ENCODE measurements at regions not wholly inside any gene's neighbourhood (a gene's known extent, or its start where the extent isn't known, plus 50 kb on each side); places are given as distances from the start of the nearest gene placed in this dataset.

DNA sequence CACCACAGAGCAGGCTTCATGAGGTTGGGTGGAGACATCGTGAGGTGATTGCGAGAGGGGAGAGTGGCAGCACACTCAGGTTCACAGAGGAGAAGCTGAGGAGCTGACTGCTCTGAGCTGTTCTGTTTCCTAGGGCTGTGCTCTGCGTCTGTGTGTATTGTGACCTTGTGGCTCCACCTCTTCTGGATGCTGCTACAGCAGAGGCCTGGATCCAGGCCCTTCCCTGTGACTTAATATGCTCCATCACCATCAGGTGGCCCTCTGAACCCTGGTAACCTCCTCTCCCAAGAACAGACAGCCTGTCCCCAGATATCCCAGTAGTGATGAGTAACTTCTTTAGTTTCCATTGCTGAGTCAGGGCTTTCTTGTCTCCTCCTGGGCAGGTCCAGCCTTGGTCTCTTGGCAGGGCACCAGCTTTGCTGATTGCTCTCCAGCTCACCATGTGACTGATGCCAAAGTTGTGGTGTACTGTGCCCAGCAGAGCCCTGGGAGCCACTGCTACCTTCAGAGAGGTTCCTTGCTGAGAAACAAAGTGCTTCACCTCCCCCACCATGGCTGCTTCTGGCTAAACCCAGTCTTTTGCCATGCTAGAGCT lies 212.8 kb upstream of the CHD1 start:
- Histone ChIP-seq H3K4me3 (ENCODE audit: low read length in 2 of 2) (peak overlapping the region in 1 of 2 donors; percentile 8), H2AFZ (ENCODE audit: low read length) (peak overlapping the region; percentile 34), H2BK15ac (ENCODE audit: low read length) (no peak overlapping the region), H3K79me1 (ENCODE audit: low read depth, low read length) (no peaks in the 10 kb centered on the region), H2BK5ac (ENCODE audit: low read length) (peak overlapping the region; percentile 4), H2AK5ac (ENCODE audit: low read depth, low read length) (no peak overlapping the region), H2BK120ac (ENCODE audit: low read depth, low read length) (no peak overlapping the region), H3K4me2 (ENCODE audit: insufficient read depth, low read length, poor library complexity, severe bottlenecking) (no peak overlapping the region), H2BK12ac (ENCODE audit: low read length) (no peak overlapping the region), H3K4me1 (ENCODE audit: control insufficient read depth in 2 of 2, insufficient read depth in 1 of 2, low read depth in 1 of 2, low read length in 2 of 2) (no peaks in the 10 kb centered on the region), H3K14ac (ENCODE audit: low read length) (no peak overlapping the region), H3K9ac (ENCODE audit: low read depth, low read length, poor library complexity) (no peak overlapping the region), H4K91ac (ENCODE audit: low read depth, low read length, poor library complexity) (no peak overlapping the region), H3K36me3 (replicated peaks in 1 of 2; ENCODE audit: control insufficient read depth in 2 of 2, insufficient read depth in 2 of 2, low read length in 2 of 2) (no peaks in the 10 kb centered on the region), H3K4ac (ENCODE audit: low read length) (no peak overlapping the region), H3K9me3 (replicated peaks in 1 of 2; ENCODE audit: control insufficient read depth in 2 of 2, insufficient read depth in 1 of 2, low read depth in 1 of 2, low read length in 2 of 2) (no peaks in the 10 kb centered on the region), H3K18ac (ENCODE audit: low read length) (peak overlapping the region; percentile 19), H3K27me3 (ENCODE audit: control insufficient read depth in 3 of 3, insufficient read depth in 3 of 3, low read depth in 1 of 3, low read length in 3 of 3) (no peaks in the 10 kb centered on the region), H3K27ac (replicated peaks; ENCODE audit: low read length) (no peak overlapping the region), H4K8ac (ENCODE audit: low read depth, low read length) (peak overlapping the region; percentile 86), H3K23ac (ENCODE audit: low read depth, low read length, poor library complexity) (no peak overlapping the region)
- no CpG with 5 or more reads among the region's 3 CpGs for WGBS, 2 donors (ENCODE audit: extremely low coverage in 2 of 2, insufficient read length in 2 of 2, insufficient replicate concordance in 1 of 2)
- DNase-seq (ENCODE audit: low spot score): no peak

DNA sequence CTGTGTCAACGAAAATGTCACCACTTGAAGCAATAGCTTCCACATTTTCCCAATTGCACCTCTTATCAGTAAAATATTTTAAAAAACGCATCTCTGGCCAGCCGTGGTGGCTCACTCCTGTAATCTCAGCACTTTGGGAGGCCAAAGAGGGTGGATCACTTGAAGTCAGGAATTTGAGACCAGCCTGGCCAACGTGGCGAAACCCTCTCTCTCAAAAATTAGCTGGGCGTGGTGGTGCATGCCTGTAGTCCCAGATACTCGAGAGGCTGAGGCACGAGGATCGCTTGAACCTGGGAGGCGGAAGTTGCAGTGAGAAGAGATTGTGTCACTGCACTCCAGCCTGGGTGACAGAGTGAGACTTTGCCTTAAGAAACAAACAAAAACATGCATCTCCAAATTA lies 210.1 kb upstream of the CHD1 start:
- Histone ChIP-seq H3K79me1 (ENCODE audit: low read depth, low read length) (no peaks in the 10 kb centered on the region), H3K14ac (ENCODE audit: low read length) (no peak overlapping the region), H2BK12ac (ENCODE audit: low read length) (no peak overlapping the region), H3K9ac (ENCODE audit: low read depth, low read length, poor library complexity) (no peak overlapping the region), H3K4me3 (ENCODE audit: low read length in 2 of 2) (no peak overlapping the region), H3K4me2 (ENCODE audit: insufficient read depth, low read length, poor library complexity, severe bottlenecking) (no peak overlapping the region), H2BK5ac (ENCODE audit: low read length) (no peak overlapping the region), H2AK5ac (ENCODE audit: low read depth, low read length) (no peak overlapping the region), H3K23ac (ENCODE audit: low read depth, low read length, poor library complexity) (no peak overlapping the region), H3K4ac (ENCODE audit: low read length) (no peak overlapping the region), H2BK120ac (ENCODE audit: low read depth, low read length) (no peak overlapping the region), H4K91ac (ENCODE audit: low read depth, low read length, poor library complexity) (no peak overlapping the region), H2BK15ac (ENCODE audit: low read length) (no peak overlapping the region), H3K9me3 (replicated peaks in 1 of 2; ENCODE audit: control insufficient read depth in 2 of 2, insufficient read depth in 1 of 2, low read depth in 1 of 2, low read length in 2 of 2) (no peaks in the 10 kb centered on the region), H3K4me1 (ENCODE audit: control insufficient read depth in 2 of 2, insufficient read depth in 1 of 2, low read depth in 1 of 2, low read length in 2 of 2) (no peaks in the 10 kb centered on the region), H3K18ac (ENCODE audit: low read length) (no peak overlapping the region), H3K27ac (replicated peaks; ENCODE audit: low read length) (no peak overlapping the region), H2AFZ (ENCODE audit: low read length) (no peak overlapping the region), H3K27me3 (ENCODE audit: control insufficient read depth in 3 of 3, insufficient read depth in 3 of 3, low read depth in 1 of 3, low read length in 3 of 3) (no peaks in the 10 kb centered on the region), H3K36me3 (replicated peaks in 1 of 2; ENCODE audit: control insufficient read depth in 2 of 2, insufficient read depth in 2 of 2, low read length in 2 of 2) (no peaks in the 10 kb centered on the region), H4K8ac (ENCODE audit: low read depth, low read length) (no peak overlapping the region)
- WGBS, 2 donors (ENCODE audit: extremely low coverage in 2 of 2, insufficient read length in 2 of 2, insufficient replicate concordance in 1 of 2): no CpG with 5 or more reads among the region's 10 CpGs
- DNase-seq (ENCODE audit: low spot score): no peak

DNA sequence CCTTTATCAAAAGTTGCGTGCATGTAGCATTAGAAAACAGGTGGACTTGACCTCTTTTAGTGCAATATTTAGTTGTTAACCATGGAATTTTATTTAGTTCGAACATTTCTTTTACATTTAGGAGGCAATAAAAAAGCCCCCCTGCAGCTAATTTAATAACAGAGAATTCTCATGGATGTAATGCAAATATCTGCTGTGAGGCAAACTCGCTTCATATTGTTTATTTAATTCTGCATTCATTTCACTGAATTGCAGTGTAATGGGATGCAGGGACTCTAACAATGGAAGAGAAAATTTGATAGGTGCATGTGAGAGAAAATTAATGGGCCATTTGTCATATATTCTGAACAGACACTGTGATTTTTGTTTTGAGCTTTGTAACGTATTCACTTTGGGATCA lies 205.1 kb upstream of the CHD1 start:
- H3K9ac ChIP-seq (ENCODE audit: low read depth, low read length, poor library complexity): no peak overlapping the region
- no peak overlapping the region for H2BK120ac ChIP-seq (ENCODE audit: low read depth, low read length)
- WGBS, 2 donors (ENCODE audit: extremely low coverage in 2 of 2, insufficient read length in 2 of 2, insufficient replicate concordance in 1 of 2): no CpG with 5 or more reads among the region's 4 CpGs
- H3K4me2 ChIP-seq (ENCODE audit: insufficient read depth, low read length, poor library complexity, severe bottlenecking): no peak overlapping the region
- no peak overlapping the region for H3K23ac ChIP-seq (ENCODE audit: low read depth, low read length, poor library complexity)
- no peak overlapping the region for H3K4ac ChIP-seq (ENCODE audit: low read length)
- H3K9me3 ChIP-seq (replicated peaks in 1 of 2; ENCODE audit: control insufficient read depth in 2 of 2, insufficient read depth in 1 of 2, low read depth in 1 of 2, low read length in 2 of 2): no peaks in the 10 kb centered on the region
- H3K27ac ChIP-seq (replicated peaks; ENCODE audit: low read length): no peak overlapping the region
- no peaks in the 10 kb centered on the region for H3K27me3 ChIP-seq (ENCODE audit: control insufficient read depth in 3 of 3, insufficient read depth in 3 of 3, low read depth in 1 of 3, low read length in 3 of 3)
- no peak overlapping the region for H2AK5ac ChIP-seq (ENCODE audit: low read depth, low read length)
- H3K4me3 ChIP-seq (ENCODE audit: low read length in 2 of 2): no peak overlapping the region
- H3K79me1 ChIP-seq (ENCODE audit: low read depth, low read length): no peaks in the 10 kb centered on the region
- no peaks in the 10 kb centered on the region for H3K36me3 ChIP-seq (replicated peaks in 1 of 2; ENCODE audit: control insufficient read depth in 2 of 2, insufficient read depth in 2 of 2, low read length in 2 of 2)
- H2BK12ac ChIP-seq (ENCODE audit: low read length): no peak overlapping the region
- H3K18ac ChIP-seq (ENCODE audit: low read length): no peak overlapping the region
- no peak for DNase-seq (ENCODE audit: low spot score)
- H2AFZ ChIP-seq (ENCODE audit: low read length): no peak overlapping the region
- H2BK15ac ChIP-seq (ENCODE audit: low read length): no peak overlapping the region
- H4K8ac ChIP-seq (ENCODE audit: low read depth, low read length): no peak overlapping the region
- H4K91ac ChIP-seq (ENCODE audit: low read depth, low read length, poor library complexity): no peak overlapping the region
- no peak overlapping the region for H2BK5ac ChIP-seq (ENCODE audit: low read length)
- H3K4me1 ChIP-seq (ENCODE audit: control insufficient read depth in 2 of 2, insufficient read depth in 1 of 2, low read depth in 1 of 2, low read length in 2 of 2): peaks cover 0 to 2% of the 10 kb centered on the region in 2 donors
- no peak overlapping the region for H3K14ac ChIP-seq (ENCODE audit: low read length)

DNA sequence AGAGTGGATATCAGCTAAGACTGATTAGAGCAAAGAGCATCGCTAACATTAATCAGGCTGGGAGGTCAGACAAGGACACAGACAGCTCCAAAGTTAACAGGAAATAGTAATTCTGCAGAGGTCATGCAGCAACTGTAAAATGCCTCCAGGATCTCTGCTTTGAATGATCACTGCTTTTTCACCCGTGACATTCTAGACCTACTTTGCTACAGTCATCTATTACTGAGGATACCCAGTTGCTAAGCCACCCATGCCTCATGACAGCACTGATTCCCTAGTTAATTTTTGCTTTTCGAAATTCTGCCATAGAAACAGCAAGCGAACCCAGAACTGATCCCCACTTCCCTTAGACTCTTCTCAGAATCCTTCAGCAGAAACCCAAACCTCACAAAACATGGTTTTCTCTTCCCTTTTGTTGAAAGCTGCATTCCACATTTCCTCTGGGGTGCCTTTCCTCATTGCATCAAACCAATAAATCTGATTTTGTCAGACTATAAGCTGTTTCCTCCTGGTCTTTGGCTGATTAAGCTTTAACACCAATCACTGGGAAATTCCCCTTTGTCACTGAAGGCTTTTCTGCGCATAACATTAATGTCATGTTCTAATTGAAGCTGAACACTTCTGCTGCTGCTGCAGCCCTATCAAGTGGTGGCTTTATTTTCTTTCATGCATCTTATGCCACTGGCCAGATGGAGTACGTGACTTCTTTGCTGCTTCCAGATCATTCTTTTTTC lies 201.1 kb upstream of the CHD1 start:
- Histone ChIP-seq H3K79me1 (ENCODE audit: low read depth, low read length) (no peaks in the 10 kb centered on the region), H2AK5ac (ENCODE audit: low read depth, low read length) (no peak overlapping the region), H3K4me2 (ENCODE audit: insufficient read depth, low read length, poor library complexity, severe bottlenecking) (no peak overlapping the region), H3K27me3 (ENCODE audit: control insufficient read depth in 3 of 3, insufficient read depth in 3 of 3, low read depth in 1 of 3, low read length in 3 of 3) (no peaks in the 10 kb centered on the region), H4K8ac (ENCODE audit: low read depth, low read length) (no peak overlapping the region), H3K4me3 (ENCODE audit: low read length in 2 of 2) (no peak overlapping the region), H3K23ac (ENCODE audit: low read depth, low read length, poor library complexity) (no peak overlapping the region), H4K91ac (ENCODE audit: low read depth, low read length, poor library complexity) (no peak overlapping the region), H3K4ac (ENCODE audit: low read length) (no peak overlapping the region), H2AFZ (ENCODE audit: low read length) (peak overlapping the region; percentile 21), H3K36me3 (replicated peaks in 1 of 2; ENCODE audit: control insufficient read depth in 2 of 2, insufficient read depth in 2 of 2, low read length in 2 of 2) (no peaks in the 10 kb centered on the region), H3K14ac (ENCODE audit: low read length) (no peak overlapping the region), H3K4me1 (ENCODE audit: control insufficient read depth in 2 of 2, insufficient read depth in 1 of 2, low read depth in 1 of 2, low read length in 2 of 2) (peaks cover 0 to 2% of the 10 kb centered on the region in 2 donors), H3K27ac (replicated peaks; ENCODE audit: low read length) (no peak overlapping the region), H2BK5ac (ENCODE audit: low read length) (no peak overlapping the region), H2BK15ac (ENCODE audit: low read length) (no peak overlapping the region), H2BK12ac (ENCODE audit: low read length) (no peak overlapping the region), H3K9ac (ENCODE audit: low read depth, low read length, poor library complexity) (no peak overlapping the region), H2BK120ac (ENCODE audit: low read depth, low read length) (no peak overlapping the region), H3K18ac (ENCODE audit: low read length) (no peak overlapping the region), H3K9me3 (replicated peaks in 1 of 2; ENCODE audit: control insufficient read depth in 2 of 2, insufficient read depth in 1 of 2, low read depth in 1 of 2, low read length in 2 of 2) (no peaks in the 10 kb centered on the region)
- WGBS, 2 donors (ENCODE audit: extremely low coverage in 2 of 2, insufficient read length in 2 of 2, insufficient replicate concordance in 1 of 2): no CpG with 5 or more reads among the region's 6 CpGs
- no peak for DNase-seq (ENCODE audit: low spot score)
